K562 (cell line): ENCODE measurements at regions not wholly inside any gene's neighbourhood (a gene's known extent, or its start where the extent isn't known, plus 50 kb on each side); places are given as distances from the start of the nearest gene placed in this dataset.

Source experiments
- ATAC-seq: fragments of 200-7000 bp; cut with Tn5 transposase; 3 replicates; pipeline ENCODE4 v1.9.1; 2020; ENCODE audit warnings: moderate library complexity
- BruUV-seq: library from RNA; stranded (reverse); fragments of 400-500 nt; replicated peaks from 2 replicates; lab custom pipeline; 2021; lab: Mats Ljungman, UMichigan
- CTCF ChIA-PET: fragments of 300-600 bp; formaldehyde crosslinking; extraction: SDS; loops from one replicate; lab custom pipeline; 2021; ENCODE audit warnings: low intra/inter-chr PET ratio; lab: Yijun Ruan, JAX
- POLR2A ChIA-PET: fragments of 300-600, 350-650 bp; sonication (Branson Sonifier 250); formaldehyde crosslinking; extraction: SDS; loops from one replicate; lab custom pipeline; 2021; ENCODE audit warnings: antibody characterized with exemption, inconsistent platforms; lab: Yijun Ruan, JAX
- DNase-seq, 4 experiments: peaks; one replicate each; pipeline versions ENCODE4 v3.0.0 to v3.0.0-alpha.2; 2011 to 2018; ENCODE audit warnings: low spot score in 3 of 4, mixed read lengths in 3 of 4; ENCODE audit errors: extremely low read depth in 1 of 4
- FAIRE-seq: peaks from 2 replicates; lab custom pipeline; 2011; peaks lifted over from hg19 to GRCh38; lab: Jason Lieb, UNC
- H2AFZ ChIP-seq: 2 replicates; pipeline ENCODE4 v1.6.0; 2011; ENCODE audit warnings: low read depth, low read length, control low read depth, inconsistent platforms
- H3K27ac ChIP-seq: fragments of 200-600 bp; 3 replicates; pipeline ENCODE4 v1.8.0; 2011; ENCODE audit warnings: low read depth, mild to moderate bottlenecking, control low read depth, inconsistent platforms, low read length, moderate library complexity, mixed read lengths; ENCODE audit errors: extremely low read depth
- H3K27me3 ChIP-seq, 2 experiments: fragments of 300-600 bp in 1 of 2; 2 replicates in 1 of 2; 3 replicates in 1 of 2; pipeline versions ENCODE4 v1.6.0 to v1.8.0; 2011; ENCODE audit warnings: inconsistent platforms in 2 of 2, low read length in 2 of 2, mild to moderate bottlenecking in 1 of 2, mixed read lengths in 1 of 2, moderate library complexity in 1 of 2; ENCODE audit not compliant: control insufficient read depth in 2 of 2, insufficient read depth in 2 of 2
- H3K36me3 ChIP-seq: fragments of 300-600 bp; 3 replicates; pipeline ENCODE4 v1.8.0; 2011; ENCODE audit warnings: mild to moderate bottlenecking, low read length, inconsistent platforms; ENCODE audit not compliant: control insufficient read depth, insufficient read depth
- H3K4me1 ChIP-seq, 2 experiments: fragments of 200-600 bp in 1 of 2; replicated peaks in 1 of 2; 2 replicates in 1 of 2; 3 replicates in 1 of 2; pipeline versions ENCODE4 v1.5.1 to v1.8.0; 2011; ENCODE audit warnings: inconsistent platforms in 2 of 2, low read length in 2 of 2, mild to moderate bottlenecking in 1 of 2, mixed read lengths in 1 of 2, moderate library complexity in 1 of 2; ENCODE audit not compliant: control insufficient read depth in 2 of 2, insufficient read depth in 2 of 2
- H3K4me2 ChIP-seq: 2 replicates; pipeline ENCODE4 v1.6.1; 2011; ENCODE audit warnings: low read length, control low read depth, inconsistent platforms, mixed read lengths; ENCODE audit not compliant: insufficient read depth
- H3K4me3 ChIP-seq: fragments of 200-600 bp; sonication (generic), shearing (Covaris generic); 2 replicates; pipeline ENCODE4 v1.5.1; 2016; ENCODE audit warnings: control low read depth, inconsistent platforms
- H3K79me2 ChIP-seq: fragments of 200-600 bp; 3 replicates; pipeline ENCODE4 v1.8.0; 2011; ENCODE audit warnings: low read length, inconsistent platforms; ENCODE audit not compliant: control insufficient read depth, insufficient read depth
- H3K9ac ChIP-seq, 2 experiments: 2 replicates each; pipeline versions ENCODE4 v1.6.0 to v1.6.1; 2011; ENCODE audit warnings: low read depth in 2 of 2, low read length in 2 of 2, control low read depth in 1 of 2, inconsistent platforms in 1 of 2, mild to moderate bottlenecking in 1 of 2, mixed read lengths in 1 of 2; ENCODE audit not compliant: insufficient read depth in 1 of 2
- H3K9me1 ChIP-seq: one replicate; pipeline ENCODE4 v1.6.0; 2011; ENCODE audit warnings: inconsistent platforms, mild to moderate bottlenecking, low read length, moderate library complexity; ENCODE audit not compliant: control insufficient read depth, insufficient read depth
- H3K9me3 ChIP-seq: replicated peaks from 2 replicates; pipeline ENCODE4 v1.5.1; 2011; ENCODE audit warnings: low read depth, low read length, inconsistent platforms; ENCODE audit not compliant: control insufficient read depth, insufficient read depth
- H4K20me1 ChIP-seq: replicated peaks from 2 replicates; pipeline ENCODE4 v1.6.1; 2011; ENCODE audit warnings: low read length, inconsistent platforms, mixed read lengths; ENCODE audit not compliant: control insufficient read depth, insufficient read depth
- CBX1 ChIP-seq: sonication (generic); IDR thresholded peaks from 2 replicates; pipeline ENCODE4 v1.6.1; 2016; ENCODE audit warnings: antibody characterized with exemption, low read depth, mild to moderate bottlenecking
- CTCF ChIP-seq, 3 experiments: IDR thresholded peaks in 2 of 3; conservative IDR thresholded peaks in 1 of 3; 2 replicates each; pipeline ENCODE4 v1.5.1; 2011 to 2012; ENCODE audit warnings: low read length in 3 of 3, mild to moderate bottlenecking in 3 of 3, control low read depth in 2 of 3, improper control_type of control experiment in 1 of 3, inconsistent platforms in 1 of 3, low read depth in 1 of 3, mixed read lengths in 1 of 3, moderate library complexity in 1 of 3; ENCODE audit not compliant: insufficient read depth in 2 of 3
- MCM5 ChIP-seq: fragments of 450-650 bp; IDR thresholded peaks from 2 replicates; pipeline ENCODE4 v1.6.1; 2016; ENCODE audit warnings: low read depth
- MXI1 ChIP-seq: IDR thresholded peaks from 2 replicates; pipeline ENCODE4 v1.6.1; 2011; ENCODE audit warnings: low read depth, mild to moderate bottlenecking, improper control_type of control experiment, low read length
- NCOA2 ChIP-seq, 2 experiments: fragments of 450-650 bp; IDR thresholded peaks; 2 replicates each; pipeline ENCODE4 v1.6.1; 2018; ENCODE audit warnings: mild to moderate bottlenecking in 2 of 2, moderate library complexity in 1 of 2; ENCODE audit not compliant: partially characterized antibody in 2 of 2
- RBM15 ChIP-seq: fragments of 200-400 bp; formaldehyde crosslinking; IDR thresholded peaks from 2 replicates; pipeline ENCODE4 v1.6.1; 2018; ENCODE audit warnings: mild to moderate bottlenecking, low read length, moderate library complexity; ENCODE audit not compliant: insufficient read depth
- TBP ChIP-seq: optimal IDR thresholded peaks from 2 replicates; pipeline ENCODE3; 2011; ENCODE audit warnings: low read depth, low read length, improper control_type of control experiment
- ZMIZ1 ChIP-seq, 2 experiments: fragments of 150-350 bp in 1 of 2; IDR thresholded peaks; 2 replicates each; pipeline ENCODE4 v1.6.1; 2012 to 2016; ENCODE audit warnings: low read depth in 2 of 2, low read length in 2 of 2, mild to moderate bottlenecking in 1 of 2, moderate library complexity in 1 of 2
- ZNF316 ChIP-seq: fragments of 450-650 bp; IDR thresholded peaks from 2 replicates; pipeline ENCODE4 v1.6.1; 2016
- ZNF507 ChIP-seq: conservative IDR thresholded peaks from 2 replicates; pipeline ENCODE4 v1.6.1; 2017; ENCODE audit warnings: missing genetic modification characterization, missing compliant biosample characterization
- ZNF518B ChIP-seq: fragments of 250-450 bp; sonication (Bioruptor Pico); IDR thresholded peaks from 2 replicates; pipeline ENCODE4 v1.5.0; 2021; ENCODE audit warnings: mild to moderate bottlenecking, moderate library complexity
- WGBS: fragments of 100-300 bp; shearing (Covaris generic); methylation state at CpG from one replicate; pipeline ENCODE4 v1.1.6; 2016; ENCODE audit warnings: low coverage, mixed read lengths; ENCODE audit not compliant: insufficient coverage; ENCODE audit errors: missing lambda C conversion rate; 5-methylcytosine and 5-hydroxymethylcytosine counted together
- in situ Hi-C: fragments of 300-500 bp; cut with MboI; formaldehyde crosslinking; loops from 4 replicates; pipeline ENCODE4 v1.15.0; 2018; ENCODE audit warnings: inconsistent platforms, mixed read lengths
- intact Hi-C: fragments of 100-400 bp; cut with micrococcal nuclease; formaldehyde crosslinking; loops from 2 replicates; pipeline ENCODE4 v1.14.2; 2022

GRCh38 chr5:92906798-92907376, 674.1 kb downstream of the NR2F1-AS1 start (continued):
- TF ChIP-seq MCM5 (no peak), TBP (no peak), ZNF507 (tag) (no peak), RBM15 (no peak)

- no peak for FAIRE-seq
- Histone ChIP-seq H3K27me3 (no peaks in the 10 kb centered on the region), H3K9ac (no peak overlapping the region), H3K79me2 (no peaks in the 10 kb centered on the region), H4K20me1 (no peaks in the 10 kb centered on the region), H3K27ac (no peak overlapping the region), H3K4me1 (no peaks in the 10 kb centered on the region), H3K36me3 (no peaks in the 10 kb centered on the region), H2AFZ (no peak overlapping the region), H3K4me2 (no peak overlapping the region), H3K4me3 (no peak overlapping the region), H3K9me3 (no peaks in the 10 kb centered on the region), H3K9me1 (no peaks in the 10 kb centered on the region)
- in situ Hi-C loops: no loop called here
- BruUV-seq: no TSS peak
- ChIA-PET CTCF (no interaction called here), POLR2A (no interaction called here)
- ATAC-seq: no peak
- intact Hi-C loops: no loop called here
- DNase-seq: no peak
- 2% methylated on average over 3 of the region's 3 CpGs for WGBS
- no peak for TF ChIP-seq ZNF518B (CRISPR knock-in tag)
- no peak for TF ChIP-seq NCOA2 (IDR thresholded peaks at IDR 0.05; ENCODE audit: partially characterized antibody in 2 of 2)
- no peak for TF ChIP-seq ZMIZ1 (IDR thresholded peaks at IDR 0.05; ENCODE audit: low read depth in 2 of 2, low read length in 2 of 2)
- no peak for TF ChIP-seq CBX1
- no peak for TF ChIP-seq MCM5
- no peak for TF ChIP-seq MXI1
- no peak for TF ChIP-seq ZNF316
- TF ChIP-seq CTCF (IDR thresholded peaks at IDR 0.05 in 2 of 3, conservative IDR thresholded peaks at IDR 0.05 in 1 of 3; ENCODE audit: insufficient read depth in 2 of 3, low read depth in 1 of 3, low read length in 3 of 3): no peak
Measured at GRCh38 chr5:92904021-92904420, 677.0 kb downstream of the NR2F1-AS1 start.
